ENCODE measurements at regions not wholly inside any gene's neighbourhood (a gene's known extent, or its start where the extent isn't known, plus 50 kb on each side); places are given as distances from the start of the nearest gene placed in this dataset.
"Not testable (repeated sequence)": the region's sequence is repeated elsewhere in the genome, so short reads cannot be mapped to it uniquely, and the experiment has no call there.

GRCh38 chr4:1524761-1525160 is 118.5 kb upstream of the NKX1-1 start:
- DNase-seq (ENCODE audit: low read depth): no peak

GRCh38 chr4:1523907-1524636 is 117.8 kb upstream of the NKX1-1 start:
- no peak for DNase-seq (ENCODE audit: low read depth)

GRCh38 chr4:1523506-1523905 is 117.3 kb upstream of the NKX1-1 start:
- DNase-seq (ENCODE audit: low read depth): no peak

- no peak for DNase-seq (ENCODE audit: low read depth)
Measured at GRCh38 chr4:1523033-1523432, 116.8 kb upstream of the NKX1-1 start.

- no peak for DNase-seq (ENCODE audit: low read depth)
Measured at GRCh38 chr4:1522606-1523005, 116.4 kb upstream of the NKX1-1 start.

GRCh38 chr4:1521821-1522361 is 115.6 kb upstream of the NKX1-1 start:
- DNase-seq (ENCODE audit: low read depth): no peak

- not testable (repeated sequence) for DNase-seq (ENCODE audit: low read depth)
Measured at GRCh38 chr4:1520795-1521576, 114.7 kb upstream of the NKX1-1 start.

- no peak for DNase-seq (ENCODE audit: low read depth)
Measured at GRCh38 chr4:1519787-1520661, 113.8 kb upstream of the NKX1-1 start.

- no peak for DNase-seq (ENCODE audit: low read depth)
Measured at GRCh38 chr4:1518997-1519700, 112.9 kb upstream of the NKX1-1 start.

- DNase-seq (ENCODE audit: low read depth): no peak
Measured at GRCh38 chr4:1517592-1518411, 111.6 kb upstream of the NKX1-1 start.

GRCh38 chr4:1516881-1517480 is 110.7 kb upstream of the NKX1-1 start:
- no peak for DNase-seq (ENCODE audit: low read depth)

GRCh38 chr4:1516261-1516660 is 110.0 kb upstream of the NKX1-1 start:
- no peak for DNase-seq (ENCODE audit: low read depth)

GRCh38 chr4:1515763-1516162 is 109.5 kb upstream of the NKX1-1 start:
- DNase-seq (ENCODE audit: low read depth): no peak

GRCh38 chr4:1515156-1515555 is 108.9 kb upstream of the NKX1-1 start:
- DNase-seq (ENCODE audit: low read depth): no peak

- no peak for DNase-seq (ENCODE audit: low read depth)
Measured at GRCh38 chr4:1514612-1515011, 108.4 kb upstream of the NKX1-1 start.

- no peak for DNase-seq (ENCODE audit: low read depth)
Measured at GRCh38 chr4:1513936-1514483, 107.8 kb upstream of the NKX1-1 start.

- DNase-seq (ENCODE audit: low read depth): peak; percentile 64
Measured at GRCh38 chr4:1512738-1513660, 106.8 kb upstream of the NKX1-1 start.

- no peak for DNase-seq (ENCODE audit: low read depth)
Measured at GRCh38 chr4:1512051-1512737, 106.0 kb upstream of the NKX1-1 start.

Data from activated T-cell treated with anti-CD3 and anti-CD28 coated beads for 48 hours (primary cell).